ENCODE measurements at regions not wholly inside any gene's neighbourhood (a gene's known extent, or its start where the extent isn't known, plus 50 kb on each side); places are given as distances from the start of the nearest gene placed in this dataset.

GRCh38 chr3:111244760-111245159 lies 173.1 kb downstream of the NECTIN3 start:
- Histone ChIP-seq H3K4me3 (no peak overlapping the region), H3K27ac (no peak overlapping the region)

- Histone ChIP-seq H3K27ac (no peak overlapping the region), H3K4me3 (no peak overlapping the region)
Observed at GRCh38 chr3:111246967-111247760, 175.5 kb downstream of the NECTIN3 start.

- Histone ChIP-seq H3K4me3 (no peak overlapping the region), H3K27ac (no peak overlapping the region)
Observed at GRCh38 chr3:111248406-111248805, 176.8 kb downstream of the NECTIN3 start.

- Histone ChIP-seq H3K4me3 (no peak overlapping the region), H3K27ac (no peak overlapping the region)
Observed at GRCh38 chr3:111249421-111249820, 177.8 kb downstream of the NECTIN3 start.

- no peak overlapping the region for H3K4me3 ChIP-seq
- H3K27ac ChIP-seq: no peak overlapping the region
Observed at GRCh38 chr3:111252779-111253178, 181.2 kb downstream of the NECTIN3 start.

GRCh38 chr3:111253733-111254132 lies 182.1 kb downstream of the NECTIN3 start:
- Histone ChIP-seq H3K27ac (no peak overlapping the region), H3K4me3 (no peak overlapping the region)

GRCh38 chr3:111260878-111261277 lies 189.3 kb downstream of the NECTIN3 start:
- H3K4me3 ChIP-seq: no peak overlapping the region
- no peak overlapping the region for H3K27ac ChIP-seq

GRCh38 chr3:111269777-111270176 lies 198.2 kb downstream of the NECTIN3 start:
- no peak overlapping the region for H3K27ac ChIP-seq

GRCh38 chr3:111277226-111277625 lies 205.6 kb downstream of the NECTIN3 start:
- Histone ChIP-seq H3K27ac (no peak overlapping the region), H3K4me3 (no peak overlapping the region)

More at GRCh38 chr3:111269777-111270176, 198.2 kb downstream of the NECTIN3 start:
- no peak overlapping the region for H3K4me3 ChIP-seq

GRCh38 chr3:111278959-111279358 lies 207.3 kb downstream of the NECTIN3 start:
- Histone ChIP-seq H3K27ac (no peak overlapping the region), H3K4me3 (no peak overlapping the region)

- Histone ChIP-seq H3K27ac (no peak overlapping the region), H3K4me3 (no peak overlapping the region)
Observed at GRCh38 chr3:111282024-111282423, 210.4 kb downstream of the NECTIN3 start.

GRCh38 chr3:111283165-111283564 lies 211.5 kb downstream of the NECTIN3 start:
- Histone ChIP-seq H3K4me3 (no peak overlapping the region), H3K27ac (no peak overlapping the region)

- H3K4me3 ChIP-seq: no peak overlapping the region
- H3K27ac ChIP-seq: no peak overlapping the region
Observed at GRCh38 chr3:111284503-111285183, 213.0 kb downstream of the NECTIN3 start.

- no peak overlapping the region for H3K27ac ChIP-seq
- no peak overlapping the region for H3K4me3 ChIP-seq
Observed at GRCh38 chr3:111285184-111285538, 213.5 kb downstream of the NECTIN3 start.

- H3K4me3 ChIP-seq: no peak overlapping the region
- H3K27ac ChIP-seq: no peak overlapping the region
Observed at GRCh38 chr3:111285694-111286093, 214.1 kb downstream of the NECTIN3 start.

- H3K4me3 ChIP-seq: no peak overlapping the region
- H3K27ac ChIP-seq: no peak overlapping the region
Observed at GRCh38 chr3:111286746-111287145, 215.1 kb downstream of the NECTIN3 start.

GRCh38 chr3:111292117-111292516 lies 220.5 kb downstream of the NECTIN3 start:
- H3K27ac ChIP-seq: no peak overlapping the region
- no peak overlapping the region for H3K4me3 ChIP-seq

- no peak overlapping the region for H3K4me3 ChIP-seq
- no peak overlapping the region for H3K27ac ChIP-seq
Observed at GRCh38 chr3:111299192-111299615, 227.6 kb downstream of the NECTIN3 start.

GRCh38 chr3:111301238-111301798 lies 229.7 kb downstream of the NECTIN3 start:
- no peak overlapping the region for H3K27ac ChIP-seq
- H3K4me3 ChIP-seq: no peak overlapping the region

GRCh38 chr3:111302063-111302462 lies 230.4 kb downstream of the NECTIN3 start:
- H3K4me3 ChIP-seq: no peak overlapping the region

GRCh38 chr3:111303760-111304159 lies 232.1 kb downstream of the NECTIN3 start:
- Histone ChIP-seq H3K4me3 (no peak overlapping the region), H3K27ac (no peak overlapping the region)

More at GRCh38 chr3:111302063-111302462, 230.4 kb downstream of the NECTIN3 start:
- H3K27ac ChIP-seq: no peak overlapping the region

All from skin epidermis (tissue), 12 donors.